DMS53 treated with DMSO at 0.1 percent for 48 hours (cell line): ENCODE measurements at regions not wholly inside any gene's neighbourhood (a gene's known extent, or its start where the extent isn't known, plus 50 kb on each side); places are given as distances from the start of the nearest gene placed in this dataset.

Experiments used
- DNase-seq: peaks from one replicate; lab custom pipeline; 2025; ENCODE audit not compliant: unreplicated experiment; lab: John Stamatoyannopoulos, UW

DNA sequence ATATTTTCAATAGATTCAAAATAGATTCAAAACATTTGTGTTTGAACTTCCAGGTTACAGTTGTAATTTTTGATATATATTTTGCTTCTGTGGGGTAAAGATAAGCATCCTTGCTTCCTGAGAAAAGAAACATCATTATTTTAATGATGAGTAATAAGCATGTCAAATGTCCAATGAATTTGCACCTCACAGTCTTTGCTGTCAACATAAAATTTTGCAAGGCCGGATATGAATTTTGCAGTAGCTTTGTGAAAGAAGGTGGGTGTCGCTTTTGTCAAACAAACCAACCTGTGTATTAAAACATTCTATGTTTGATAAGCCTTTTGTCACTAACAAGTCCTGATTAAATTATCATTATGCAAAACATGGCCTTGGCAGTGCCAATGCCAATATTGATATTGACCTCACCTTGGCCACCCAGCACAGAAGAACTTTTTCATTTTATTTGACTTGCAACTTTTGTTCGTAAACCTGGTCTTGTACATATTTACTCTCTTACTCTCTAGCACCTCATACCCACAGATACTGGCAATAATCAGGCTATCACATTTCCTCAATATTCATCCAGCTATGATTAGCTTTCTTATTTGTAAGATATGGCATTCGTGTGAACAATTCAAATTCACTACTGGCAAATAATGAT lies 645.0 kb upstream of the KLF4 start:
- DNase-seq: no peak

- no peak for DNase-seq
Observed at GRCh38 chr9:108133680-108134079, 644.1 kb upstream of the KLF4 start.

GRCh38 chr9:108133101-108133500 lies 643.5 kb upstream of the KLF4 start:
- DNase-seq: no peak

- DNase-seq: peak; percentile 64
Observed at GRCh38 chr9:108130905-108131304, 641.3 kb upstream of the KLF4 start.

DNA sequence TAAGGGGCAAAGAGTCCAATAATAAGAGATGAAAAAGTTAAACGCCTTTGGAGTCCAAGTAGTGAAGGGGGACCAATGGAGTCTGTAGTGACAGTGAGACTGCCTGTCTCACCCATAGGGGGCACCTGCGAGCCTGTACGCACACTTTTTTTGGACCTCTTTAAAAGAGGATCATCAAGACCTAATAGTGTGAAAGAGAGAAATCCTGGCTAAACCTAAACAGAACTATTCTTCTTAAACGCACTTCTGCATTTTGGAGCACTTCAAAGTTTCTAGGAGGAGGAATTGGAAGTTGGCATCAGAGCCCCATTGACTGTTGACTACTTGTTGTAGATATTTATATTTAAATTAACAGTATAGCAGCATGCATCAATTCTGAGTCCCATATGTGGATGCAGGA lies 636.1 kb upstream of the KLF4 start:
- DNase-seq: no peak

DNA sequence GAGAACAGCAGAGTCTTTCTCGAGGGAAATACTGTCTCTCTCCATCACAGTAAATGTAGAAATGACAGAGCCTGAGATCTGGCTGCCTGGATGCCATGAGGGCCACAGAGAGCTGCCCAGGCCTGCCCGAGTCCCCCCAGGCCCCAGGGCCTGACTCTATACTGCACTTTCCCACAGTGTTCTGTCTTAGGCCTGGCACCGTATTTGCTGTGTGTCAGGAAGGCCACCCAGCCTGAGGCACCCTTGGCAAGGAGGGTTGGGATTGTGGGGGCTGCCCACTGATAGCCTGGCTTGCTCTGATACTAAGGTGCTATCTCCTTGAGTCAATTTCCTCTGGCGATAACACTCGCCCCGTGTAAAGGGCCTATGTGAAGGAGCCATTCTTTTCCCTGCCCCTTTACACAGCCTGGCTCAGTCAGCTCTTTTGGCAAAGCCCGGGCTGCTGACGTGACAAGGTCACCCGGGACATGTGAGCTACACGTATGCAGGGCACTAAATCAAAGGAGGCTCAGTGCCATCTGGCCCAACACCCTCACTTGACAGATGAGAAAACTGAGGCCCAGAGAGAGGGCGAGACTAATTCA lies 630.1 kb upstream of the KLF4 start:
- DNase-seq: no peak

GRCh38 chr9:108117795-108118194 lies 628.2 kb upstream of the KLF4 start:
- no peak for DNase-seq

GRCh38 chr9:108117306-108117705 lies 627.7 kb upstream of the KLF4 start:
- DNase-seq: no peak

DNA sequence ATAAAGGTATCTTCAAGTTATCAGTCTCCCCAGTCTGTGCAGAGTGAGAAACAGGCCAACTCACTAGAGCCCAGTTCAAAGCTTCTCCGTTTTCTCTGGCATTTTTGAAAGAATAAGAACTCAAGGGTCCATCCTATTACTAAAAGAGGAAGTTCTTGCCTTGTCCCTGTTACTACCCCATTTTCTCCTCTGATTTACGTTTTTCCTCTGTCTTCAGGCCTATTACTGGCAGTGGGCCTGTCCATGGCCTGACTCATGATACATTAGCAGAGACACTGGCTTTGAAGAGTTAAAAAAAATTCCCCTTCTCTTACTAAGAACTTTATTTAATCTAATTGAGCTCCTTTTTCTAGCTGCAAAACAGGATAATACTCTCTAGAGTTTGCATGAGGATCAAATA lies 624.0 kb upstream of the KLF4 start:
- no peak for DNase-seq

DNA sequence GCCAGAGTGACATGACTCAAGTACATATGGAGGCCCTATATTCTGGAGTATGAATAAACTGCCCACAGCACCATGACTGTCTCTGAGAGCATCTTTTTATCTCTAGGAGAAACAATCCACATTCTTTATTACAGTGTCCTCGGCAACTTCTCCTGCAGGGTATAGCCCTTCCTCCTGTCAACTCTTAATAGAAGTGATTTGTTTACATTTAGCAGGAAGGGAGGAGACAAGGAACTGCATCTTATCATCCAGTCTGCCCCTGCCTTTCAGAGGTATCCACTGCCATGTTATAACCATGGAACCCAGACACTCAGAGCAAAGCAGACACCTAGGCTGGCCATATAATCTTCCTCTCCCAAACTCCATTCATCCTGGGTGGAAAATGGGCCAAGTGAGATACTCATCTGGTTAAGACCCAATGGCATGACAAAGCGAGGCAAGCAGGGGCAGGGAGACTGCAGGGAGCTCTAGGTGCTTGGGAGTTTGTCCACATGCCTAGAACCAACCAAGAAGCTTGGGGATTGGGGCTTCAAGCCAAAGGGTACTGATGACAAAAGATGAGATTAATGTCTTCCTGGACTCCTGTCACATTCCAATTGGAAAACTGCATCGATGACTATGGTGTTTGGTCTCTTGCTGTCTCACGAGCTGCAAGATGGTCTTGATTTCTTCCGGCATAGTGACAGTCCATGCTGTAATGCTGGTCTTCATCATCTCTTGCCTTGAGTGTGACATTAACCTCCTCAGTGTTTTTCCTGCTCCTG lies 620.5 kb upstream of the KLF4 start:
- no peak for DNase-seq

DNA sequence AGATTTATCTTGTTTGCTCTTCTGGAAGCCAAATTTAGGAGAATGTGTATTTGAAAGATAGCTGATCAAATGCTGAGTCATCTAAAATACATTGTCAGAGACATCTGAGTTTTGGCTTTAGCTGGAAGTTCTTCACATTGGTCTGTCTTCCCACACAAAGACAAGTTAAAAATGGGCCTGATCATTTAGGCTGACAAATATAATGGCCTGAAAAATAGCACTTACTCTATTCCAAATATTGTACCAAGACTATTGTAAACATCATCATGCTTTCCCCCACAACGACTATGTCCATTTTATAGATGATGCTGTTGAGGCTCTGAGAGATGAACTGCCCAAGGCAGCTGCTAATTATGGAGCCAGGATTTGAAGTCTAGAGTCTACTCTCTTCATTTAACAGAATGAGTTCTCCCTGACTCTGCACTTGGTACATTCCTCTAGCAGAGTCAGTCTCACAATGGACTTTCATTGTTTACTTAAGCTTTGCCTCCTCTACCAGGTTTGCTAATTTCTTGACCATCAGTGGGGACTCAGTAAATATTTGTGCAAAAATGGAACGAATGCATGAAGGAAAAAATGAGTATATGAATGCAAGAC lies 619.4 kb upstream of the KLF4 start:
- DNase-seq: no peak

- DNase-seq: no peak
Observed at GRCh38 chr9:108108280-108108851, 618.8 kb upstream of the KLF4 start.

GRCh38 chr9:108105885-108106284 lies 616.3 kb upstream of the KLF4 start:
- no peak for DNase-seq

DNA sequence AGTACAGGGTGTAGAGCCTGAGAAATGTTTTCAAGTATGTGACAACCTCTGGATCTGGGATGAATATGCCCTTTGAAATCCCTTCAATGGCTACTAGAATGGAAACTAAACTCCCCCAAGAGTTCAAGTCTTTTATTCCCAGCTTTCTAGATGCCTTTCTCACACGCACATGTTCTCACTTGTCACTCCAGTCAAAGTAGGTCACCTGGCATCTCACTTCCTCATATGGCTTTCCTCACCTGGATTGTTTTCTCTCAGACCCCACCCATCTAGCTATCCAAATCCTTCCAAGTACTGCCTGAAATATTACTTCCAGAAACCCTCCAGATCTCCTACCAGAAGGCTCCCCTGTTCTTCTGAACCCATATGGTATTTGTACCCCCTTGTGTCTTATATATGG lies 615.4 kb upstream of the KLF4 start:
- no peak for DNase-seq

- DNase-seq: no peak
Observed at GRCh38 chr9:108103046-108103693, 613.6 kb upstream of the KLF4 start.

- no peak for DNase-seq
Observed at GRCh38 chr9:108101410-108101809, 611.8 kb upstream of the KLF4 start.

DNA sequence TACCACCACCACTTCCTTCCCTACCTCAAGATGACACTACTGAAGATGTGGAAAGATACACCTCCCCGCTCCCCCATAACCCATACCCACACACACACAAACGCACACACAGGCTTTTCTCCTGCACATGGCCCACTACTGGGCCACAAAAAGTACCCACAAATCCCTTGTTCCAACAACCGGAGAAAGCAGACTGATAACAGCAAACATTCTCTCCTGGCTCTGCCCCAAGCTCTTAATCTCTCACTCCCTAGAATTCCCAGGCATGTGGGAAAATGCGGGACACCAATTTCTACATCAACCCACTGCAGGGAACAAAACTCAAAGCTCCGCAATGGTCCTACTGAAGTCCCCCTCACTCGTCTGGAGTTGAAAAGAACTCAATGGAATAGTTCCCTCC lies 611.0 kb upstream of the KLF4 start:
- DNase-seq: no peak

DNA sequence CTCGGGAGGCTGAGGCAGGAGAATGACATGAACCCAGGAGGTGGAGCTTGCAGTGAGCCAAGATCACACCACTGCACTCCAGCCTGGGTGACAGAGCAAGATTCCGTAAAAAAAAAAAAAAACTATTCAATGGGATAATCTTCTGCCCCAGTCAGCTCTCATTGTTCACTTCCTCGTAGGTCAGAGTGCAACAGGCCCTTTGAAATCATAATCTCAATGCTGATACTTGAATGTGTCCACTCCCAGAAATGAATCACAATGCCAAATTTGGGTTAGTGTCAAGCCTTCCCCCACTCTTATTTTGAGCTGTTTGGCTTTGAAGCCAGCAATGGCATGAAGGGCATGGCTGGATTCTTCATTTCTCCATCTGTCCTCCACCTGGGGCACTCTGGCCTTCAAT lies 610.3 kb upstream of the KLF4 start:
- DNase-seq: peak; percentile 5

DNA sequence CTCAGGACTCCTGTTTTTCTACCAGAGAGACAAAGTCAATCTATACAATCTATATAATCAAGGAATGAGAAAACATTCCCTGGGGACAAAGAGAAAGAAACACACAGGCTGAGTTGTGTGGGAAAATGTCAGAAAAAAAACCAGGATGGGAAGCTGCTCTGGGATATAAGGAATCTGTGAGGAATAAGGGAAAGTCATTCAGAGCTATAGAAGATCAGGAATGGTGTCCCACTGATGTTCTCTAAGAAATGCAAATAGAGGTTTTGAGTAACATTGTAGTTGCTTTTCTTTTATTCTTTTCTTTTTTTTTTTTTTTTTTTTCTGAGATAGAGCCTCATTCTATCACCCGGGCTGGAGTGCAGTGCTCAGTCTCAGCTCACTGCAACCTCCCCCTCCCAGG lies 605.9 kb upstream of the KLF4 start:
- DNase-seq: no peak

DNA sequence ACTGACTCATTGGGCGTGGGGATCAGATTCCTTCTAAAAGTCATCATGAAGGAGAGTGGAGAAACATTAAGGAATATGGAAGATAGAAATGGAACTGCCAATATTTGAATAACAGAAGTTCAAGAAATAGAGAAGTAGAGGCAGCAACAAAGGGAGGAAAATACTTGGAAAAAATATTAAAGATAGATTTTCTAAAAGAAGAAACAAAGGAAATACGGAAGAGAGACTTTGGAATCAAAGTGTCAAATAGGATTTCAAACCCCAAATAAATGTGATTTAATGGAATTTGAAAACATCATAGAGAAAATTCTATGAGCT lies 605.1 kb upstream of the KLF4 start:
- DNase-seq: no peak
